HFFc6 (cell line): ENCODE measurements at regions not wholly inside any gene's neighbourhood (a gene's known extent, or its start where the extent isn't known, plus 50 kb on each side); places are given as distances from the start of the nearest gene placed in this dataset.
"Not testable (repeated sequence)": the region's sequence is repeated elsewhere in the genome, so short reads cannot be mapped to it uniquely, and the experiment has no call there.

Source experiments
- DNase-seq: peaks from one replicate; pipeline ENCODE4 v3.0.0-alpha.2; 2018
- H3K27ac Mint-ChIP-seq: 2 replicates; pipeline ENCODE4 v1.8.0; 2020; ENCODE audit warnings: mild to moderate bottlenecking, mixed read lengths
- H3K27me3 Mint-ChIP-seq: 2 replicates; pipeline ENCODE4 v1.8.0; 2021; ENCODE audit warnings: mild to moderate bottlenecking, moderate library complexity, mixed read lengths; ENCODE audit not compliant: insufficient read depth
- H3K36me3 Mint-ChIP-seq: 2 replicates; pipeline ENCODE4 v1.8.0; 2021; ENCODE audit warnings: low read depth, mixed read lengths
- H3K4me1 Mint-ChIP-seq: 2 replicates; pipeline ENCODE4 v1.8.0; 2020; ENCODE audit warnings: low read depth, mixed read lengths
- H3K4me3 Mint-ChIP-seq: 2 replicates; pipeline ENCODE4 v1.8.0; 2020; ENCODE audit warnings: mild to moderate bottlenecking, moderate library complexity, mixed read lengths
- H3K9me3 Mint-ChIP-seq: 2 replicates; pipeline ENCODE4 v1.8.0; 2020; ENCODE audit warnings: mild to moderate bottlenecking, mixed read lengths
- TF ChIP-seq, protein P1 (sequence below): fragments of 200-600 bp; sonication (generic); IDR thresholded peaks from 2 replicates; pipeline ENCODE4 v1.5.0; 2021; ENCODE audit warnings: antibody characterized with exemption, mild to moderate bottlenecking

DNA sequence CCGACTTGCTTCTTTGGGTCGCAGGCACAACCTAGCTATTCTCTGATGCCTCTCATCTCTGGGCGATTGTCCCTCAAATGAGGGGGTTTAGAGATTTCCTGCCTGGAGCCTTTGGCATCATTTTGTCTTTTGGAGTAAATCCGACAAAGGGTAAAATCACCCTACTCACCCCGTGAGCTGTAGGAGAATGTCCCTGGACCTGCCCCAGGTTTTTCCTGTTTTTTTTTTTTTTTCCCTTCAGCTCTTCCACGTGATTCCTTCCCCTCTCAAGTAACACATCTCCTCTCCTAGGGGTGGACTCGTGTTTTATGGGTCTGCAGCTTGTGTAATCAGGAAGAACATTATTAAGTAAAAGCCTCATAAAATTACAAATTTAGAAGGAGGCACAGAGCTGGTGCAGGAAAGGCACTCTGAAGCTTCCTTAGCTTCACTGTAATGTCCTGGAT, 128.4 kb upstream of the ZNF746 start:
- no peak for DNase-seq

GRCh38 chr7:149625340-149625946, 127.8 kb upstream of the ZNF746 start:
- Mint-ChIP-seq H3K9me3 (no peaks in the 10 kb centered on the region), H3K4me3 (peak overlapping the region; percentile 85), H3K27me3 (peaks cover 8% of the 10 kb centered on the region; the same call in 1 of the 2 replicates), H3K36me3 (peaks cover 10% of the 10 kb centered on the region; the same call in 1 of the 2 replicates), H3K27ac (peak overlapping the region; percentile 78), H3K4me1 (peaks cover 34% of the 10 kb centered on the region)
- DNase-seq, result peak; percentile 13
- TF ChIP-seq, protein P1, sequence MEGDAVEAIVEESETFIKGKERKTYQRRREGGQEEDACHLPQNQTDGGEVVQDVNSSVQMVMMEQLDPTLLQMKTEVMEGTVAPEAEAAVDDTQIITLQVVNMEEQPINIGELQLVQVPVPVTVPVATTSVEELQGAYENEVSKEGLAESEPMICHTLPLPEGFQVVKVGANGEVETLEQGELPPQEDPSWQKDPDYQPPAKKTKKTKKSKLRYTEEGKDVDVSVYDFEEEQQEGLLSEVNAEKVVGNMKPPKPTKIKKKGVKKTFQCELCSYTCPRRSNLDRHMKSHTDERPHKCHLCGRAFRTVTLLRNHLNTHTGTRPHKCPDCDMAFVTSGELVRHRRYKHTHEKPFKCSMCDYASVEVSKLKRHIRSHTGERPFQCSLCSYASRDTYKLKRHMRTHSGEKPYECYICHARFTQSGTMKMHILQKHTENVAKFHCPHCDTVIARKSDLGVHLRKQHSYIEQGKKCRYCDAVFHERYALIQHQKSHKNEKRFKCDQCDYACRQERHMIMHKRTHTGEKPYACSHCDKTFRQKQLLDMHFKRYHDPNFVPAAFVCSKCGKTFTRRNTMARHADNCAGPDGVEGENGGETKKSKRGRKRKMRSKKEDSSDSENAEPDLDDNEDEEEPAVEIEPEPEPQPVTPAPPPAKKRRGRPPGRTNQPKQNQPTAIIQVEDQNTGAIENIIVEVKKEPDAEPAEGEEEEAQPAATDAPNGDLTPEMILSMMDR, result peak; percentile 66

More for the DNA sequence above, 128.4 kb upstream of the ZNF746 start:
- Mint-ChIP-seq H3K36me3 (peaks cover 6% of the 10 kb centered on the region; the same call in 1 of the 2 replicates), H3K27ac (peak overlapping the region; percentile 78; the same call in 1 of the 2 replicates), H3K9me3 (no peaks in the 10 kb centered on the region), H3K4me1 (peaks cover 34% of the 10 kb centered on the region), H3K27me3 (peaks cover 8% of the 10 kb centered on the region; the same call in 1 of the 2 replicates), H3K4me3 (peak overlapping the region; percentile 85)
- TF ChIP-seq, protein P1, result no peak

DNA sequence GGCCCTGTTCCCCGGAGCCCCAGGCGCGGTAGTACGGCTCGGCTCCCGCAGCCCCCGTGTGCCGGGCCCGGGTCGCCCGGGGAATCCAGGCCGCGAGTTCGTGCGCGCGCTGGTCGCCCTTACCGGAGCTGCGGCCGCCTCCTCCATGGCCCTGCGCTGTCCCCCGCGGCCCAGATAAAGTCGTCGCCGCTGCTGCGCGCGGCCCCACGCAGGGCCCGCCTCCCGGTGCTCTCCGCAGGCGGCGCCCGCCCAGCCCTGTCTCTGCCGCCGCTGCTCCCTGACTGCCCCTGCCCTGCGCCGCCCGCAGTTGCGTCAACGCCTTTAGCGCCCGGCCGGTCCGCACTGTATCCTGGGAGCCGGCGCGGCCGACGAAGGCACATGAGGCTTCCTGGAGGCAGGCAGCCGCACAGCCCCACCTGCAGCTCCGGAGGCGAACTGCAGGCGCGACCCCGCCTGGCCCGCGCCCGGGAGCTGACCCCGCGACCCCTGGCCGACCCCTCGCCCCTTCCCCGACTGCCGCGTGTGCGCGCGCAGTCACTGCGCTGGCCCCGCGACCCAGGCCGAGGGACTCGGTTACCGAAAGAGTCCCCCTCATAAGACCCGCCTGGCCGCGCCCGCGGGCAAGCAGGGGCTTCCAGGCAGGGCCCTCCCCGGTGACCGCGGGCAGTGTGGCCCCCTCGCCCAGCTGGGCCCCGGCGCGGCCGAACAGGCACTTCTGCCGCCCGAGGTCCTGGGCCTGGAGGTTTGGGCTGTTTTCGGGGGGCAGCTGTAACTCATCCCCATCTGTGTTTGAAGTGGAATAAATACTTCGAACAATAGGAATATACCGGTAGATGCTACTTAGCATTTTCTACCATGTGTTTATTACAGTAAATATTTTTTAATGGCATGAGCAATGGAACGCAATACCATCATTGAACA, 127.1 kb upstream of the ZNF746 start:
- TF ChIP-seq, protein P1, result peak; percentile 95
- Mint-ChIP-seq H3K27me3 (peaks cover 8% of the 10 kb centered on the region; the same call in 1 of the 2 replicates), H3K4me3 (peak overlapping the region; percentile 85), H3K4me1 (peaks cover 34% of the 10 kb centered on the region), H3K9me3 (no peaks in the 10 kb centered on the region), H3K27ac (peak overlapping the region; percentile 78), H3K36me3 (peaks cover 14% of the 10 kb centered on the region; the same call in 1 of the 2 replicates)
- peak; percentile 93 for DNase-seq

- DNase-seq, result peak; percentile 8
- H3K4me3 Mint-ChIP-seq, result peak overlapping the region; percentile 92
- peak overlapping the region; percentile 81 for H3K27ac Mint-ChIP-seq
- H3K36me3 Mint-ChIP-seq, result peaks cover 14% of the 10 kb centered on the region; the same call in 1 of the 2 replicates
- peaks cover 34% of the 10 kb centered on the region for H3K4me1 Mint-ChIP-seq
- TF ChIP-seq, protein P1, result no peak
- peaks cover 8% of the 10 kb centered on the region; the same call in 1 of the 2 replicates for H3K27me3 Mint-ChIP-seq
- H3K9me3 Mint-ChIP-seq, result no peaks in the 10 kb centered on the region
Observed at GRCh38 chr7:149624006-149624405, 126.4 kb upstream of the ZNF746 start.

GRCh38 chr7:149623262-149623997, 125.8 kb upstream of the ZNF746 start:
- not testable (repeated sequence) for H3K9me3 Mint-ChIP-seq, H3K27me3 Mint-ChIP-seq
- Mint-ChIP-seq H3K4me3 (peak overlapping the region; percentile 92), H3K36me3 (peaks cover 14% of the 10 kb centered on the region; the same call in 1 of the 2 replicates), H3K4me1 (peaks cover 34% of the 10 kb centered on the region), H3K27ac (peak overlapping the region; percentile 81)
- peak; percentile 69 for DNase-seq
